Gastroesophageal sphincter (tissue), 4 donors: ENCODE measurements at regions not wholly inside any gene's neighbourhood (a gene's known extent, or its start where the extent isn't known, plus 50 kb on each side); places are given as distances from the start of the nearest gene placed in this dataset.

Experiments used
- ATAC-seq: fragments of 150-250 bp; one replicate; pipeline ENCODE4 v1.9.1; 2016; ENCODE audit warnings: mild to moderate bottlenecking, moderate library complexity
- H3K27ac ChIP-seq, 4 donors: fragments of 200-600 bp; sonication (generic) in 3 of 4; 1 replicate in 3 of 4; 2 replicates in 1 of 4; pipeline ENCODE4 v1.5.1; 2016 to 2019
- H3K27me3 ChIP-seq: fragments of 200-600 bp; sonication (generic); one replicate; pipeline ENCODE4 v1.5.1; 2019
- H3K36me3 ChIP-seq, 2 donors: fragments of 200-600 bp; sonication (generic); one replicate each; pipeline ENCODE4 v1.5.1; 2019; ENCODE audit warnings: control low read depth in 1 of 2
- H3K4me1 ChIP-seq, 3 donors: fragments of 200-600 bp; sonication (generic); 1 replicate in 2 of 3; 2 replicates in 1 of 3; pipeline ENCODE4 v1.5.1; 2016 to 2019; ENCODE audit warnings: control low read depth in 2 of 3
- H3K4me3 ChIP-seq, 2 donors: fragments of 200-600 bp; sonication (generic); one replicate each; pipeline ENCODE4 v1.5.1; 2019; ENCODE audit warnings: mild to moderate bottlenecking in 1 of 2, moderate library complexity in 1 of 2
- H3K9me3 ChIP-seq, 3 donors: fragments of 200-600 bp; sonication (generic); one replicate each; pipeline ENCODE4 v1.5.1; 2017 to 2019; ENCODE audit warnings: control low read depth in 2 of 3
- EP300 ChIP-seq: sonication (generic); formaldehyde crosslinking; IDR thresholded peaks from one replicate; pipeline ENCODE4 v1.6.1; 2017; ENCODE audit warnings: antibody characterized with exemption, mild to moderate bottlenecking
- POLR2A ChIP-seq, 2 donors: fragments of 450-650 bp; IDR thresholded peaks; one replicate each; pipeline ENCODE4 v1.6.1; 2017; ENCODE audit warnings: antibody characterized with exemption in 2 of 2, mild to moderate bottlenecking in 2 of 2, moderate library complexity in 1 of 2
- POLR2AphosphoS5 ChIP-seq: sonication (generic); formaldehyde crosslinking; IDR thresholded peaks from one replicate; pipeline ENCODE4 v1.6.1; 2017; ENCODE audit warnings: antibody characterized with exemption
- WGBS, 2 donors: methylation state at CpG; one replicate each; pipeline ENCODE4 v1.1.5; 2018; ENCODE audit warnings: low coverage in 1 of 2; 5-methylcytosine and 5-hydroxymethylcytosine counted together
- TF ChIP-seq, protein P1 (sequence below), 4 experiments: fragments of 200-600 bp in 2 of 4; fragments of 450-650 bp in 2 of 4; sonication (generic) in 1 of 4; IDR thresholded peaks; one replicate each; pipeline ENCODE4 v1.5.1; 2017 to 2019; ENCODE audit warnings: antibody characterized with exemption in 4 of 4, mild to moderate bottlenecking in 2 of 4, moderate library complexity in 2 of 4

DNA sequence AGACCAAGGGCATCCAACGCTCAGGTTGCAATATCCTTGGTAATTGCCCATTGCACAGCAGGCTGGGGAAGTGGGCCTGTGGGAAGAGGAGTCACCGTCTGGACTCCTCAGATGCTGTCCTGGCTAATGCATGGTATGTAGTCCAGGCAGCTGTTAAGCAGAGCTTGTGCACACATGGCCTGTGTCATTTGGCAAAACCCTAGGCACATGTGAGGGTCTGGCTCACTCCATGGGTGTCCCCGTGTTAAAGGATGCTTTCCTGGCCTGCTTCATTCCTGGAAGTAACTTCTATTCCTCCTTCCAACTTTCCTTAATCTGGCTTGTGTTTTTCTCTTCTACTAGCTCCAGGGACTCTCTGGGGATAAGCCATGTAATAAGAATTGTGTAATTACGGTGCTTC lies 378.0 kb upstream of the CA10 start:
- Histone ChIP-seq H3K27me3 (no peaks in the 10 kb centered on the region), H3K36me3 (no peaks in the 10 kb centered on the region), H3K4me3 (no peak overlapping the region), H3K27ac (no peak overlapping the region), H3K4me1 (no peaks in the 10 kb centered on the region), H3K9me3 (no peaks in the 10 kb centered on the region)
- peak; percentile 72 for ATAC-seq
- 33 to 58% methylated on average over 2 of the region's 4 CpGs for WGBS, 2 donors
- no peak for TF ChIP-seq EP300
- TF ChIP-seq, protein P1, sequence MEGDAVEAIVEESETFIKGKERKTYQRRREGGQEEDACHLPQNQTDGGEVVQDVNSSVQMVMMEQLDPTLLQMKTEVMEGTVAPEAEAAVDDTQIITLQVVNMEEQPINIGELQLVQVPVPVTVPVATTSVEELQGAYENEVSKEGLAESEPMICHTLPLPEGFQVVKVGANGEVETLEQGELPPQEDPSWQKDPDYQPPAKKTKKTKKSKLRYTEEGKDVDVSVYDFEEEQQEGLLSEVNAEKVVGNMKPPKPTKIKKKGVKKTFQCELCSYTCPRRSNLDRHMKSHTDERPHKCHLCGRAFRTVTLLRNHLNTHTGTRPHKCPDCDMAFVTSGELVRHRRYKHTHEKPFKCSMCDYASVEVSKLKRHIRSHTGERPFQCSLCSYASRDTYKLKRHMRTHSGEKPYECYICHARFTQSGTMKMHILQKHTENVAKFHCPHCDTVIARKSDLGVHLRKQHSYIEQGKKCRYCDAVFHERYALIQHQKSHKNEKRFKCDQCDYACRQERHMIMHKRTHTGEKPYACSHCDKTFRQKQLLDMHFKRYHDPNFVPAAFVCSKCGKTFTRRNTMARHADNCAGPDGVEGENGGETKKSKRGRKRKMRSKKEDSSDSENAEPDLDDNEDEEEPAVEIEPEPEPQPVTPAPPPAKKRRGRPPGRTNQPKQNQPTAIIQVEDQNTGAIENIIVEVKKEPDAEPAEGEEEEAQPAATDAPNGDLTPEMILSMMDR (IDR thresholded peaks at IDR 0.05), result no peak
- no peak for TF ChIP-seq POLR2A (IDR thresholded peaks at IDR 0.05)
- TF ChIP-seq POLR2AphosphoS5, result no peak

DNA sequence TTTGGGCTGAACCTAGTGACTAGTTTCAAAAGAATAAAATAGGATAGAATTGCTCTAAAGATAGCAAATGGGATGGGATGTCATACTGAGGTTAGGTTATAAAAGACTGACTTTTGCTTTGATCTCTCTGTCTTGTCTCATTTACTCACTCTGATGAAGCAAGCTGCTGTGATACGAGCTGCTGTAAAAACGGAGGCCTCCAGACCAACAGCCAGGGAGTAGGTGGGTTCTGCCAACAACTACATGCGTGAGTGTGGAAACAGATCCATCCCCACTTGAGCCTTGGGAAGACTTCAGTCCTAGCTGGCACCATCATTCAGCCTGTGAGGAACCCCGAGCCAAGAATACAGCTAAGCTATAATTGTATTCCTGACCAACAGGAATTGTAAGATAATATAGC lies 373.9 kb upstream of the CA10 start:
- Histone ChIP-seq H3K9me3 (no peaks in the 10 kb centered on the region), H3K27me3 (no peaks in the 10 kb centered on the region), H3K27ac (no peak overlapping the region), H3K4me3 (no peak overlapping the region), H3K36me3 (no peaks in the 10 kb centered on the region), H3K4me1 (no peaks in the 10 kb centered on the region)
- ATAC-seq, result no peak
- 77% methylated on average over 4 of the region's 4 CpGs; no CpG with 5 or more reads in 1 of the 2 donors for WGBS, 2 donors
- TF ChIP-seq POLR2A (IDR thresholded peaks at IDR 0.05) (no peak), POLR2AphosphoS5 (no peak)

DNA sequence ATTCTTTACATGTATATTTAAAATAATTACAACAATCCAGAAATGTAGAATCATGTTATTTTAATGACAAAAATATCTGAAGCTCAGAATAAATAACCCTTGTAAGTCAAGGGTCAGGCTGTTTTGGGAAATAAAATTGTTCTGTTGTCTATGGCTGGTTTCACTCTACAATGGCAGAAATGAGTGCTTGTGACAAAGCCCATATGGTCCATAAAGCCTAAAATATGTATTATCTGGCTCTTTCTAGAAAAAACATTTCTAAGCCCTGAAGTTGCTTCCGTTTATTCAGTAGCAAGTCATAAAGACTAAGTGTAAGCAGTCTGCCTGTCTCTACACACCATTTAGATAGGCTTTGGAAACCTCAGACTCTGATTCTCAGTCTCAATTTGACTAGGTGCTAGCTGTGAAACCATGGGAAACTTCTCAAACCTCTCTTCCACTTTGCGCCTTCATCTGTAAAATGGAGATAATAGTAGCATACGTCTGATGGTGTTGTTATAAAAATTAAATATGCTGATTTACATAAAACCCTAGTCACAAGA lies 365.7 kb upstream of the CA10 start:
- no peak for ATAC-seq
- no peaks in the 10 kb centered on the region for H3K9me3 ChIP-seq
- H3K27ac ChIP-seq, result no peak overlapping the region
- no peaks in the 10 kb centered on the region for H3K4me1 ChIP-seq
- TF ChIP-seq EP300, result no peak
- H3K27me3 ChIP-seq, result no peaks in the 10 kb centered on the region
- 66 to 76% methylated on average over 3 of the region's 3 CpGs for WGBS, 2 donors
- no peaks in the 10 kb centered on the region for H3K36me3 ChIP-seq
- no peak overlapping the region for H3K4me3 ChIP-seq

DNA sequence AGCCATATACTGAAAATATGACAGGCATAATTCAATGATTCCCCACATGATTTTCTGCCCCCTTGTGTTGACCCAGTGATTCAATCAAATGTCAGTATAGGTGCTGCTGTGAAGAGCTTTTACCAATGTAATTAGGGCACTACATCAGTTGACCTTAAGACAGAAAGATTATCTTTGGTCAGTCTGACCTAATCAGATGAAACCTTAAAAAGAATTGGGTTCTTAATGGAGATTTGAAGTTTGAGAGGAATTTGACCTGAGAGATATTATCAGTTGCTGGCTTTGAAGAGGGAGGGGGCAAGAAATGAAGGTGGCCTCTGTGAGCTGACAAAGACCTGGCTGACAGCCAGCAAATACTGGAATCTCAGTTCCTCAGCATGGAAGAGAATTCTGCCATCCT lies 358.7 kb upstream of the CA10 start:
- Histone ChIP-seq H3K36me3 (no peaks in the 10 kb centered on the region), H3K4me1 (no peaks in the 10 kb centered on the region), H3K4me3 (no peak overlapping the region), H3K9me3 (no peaks in the 10 kb centered on the region), H3K27ac (no peak overlapping the region), H3K27me3 (no peaks in the 10 kb centered on the region)
- ATAC-seq, result no peak
- TF ChIP-seq, protein P1 (IDR thresholded peaks at IDR 0.05), result no peak
- no peak for TF ChIP-seq POLR2AphosphoS5
- TF ChIP-seq EP300, result no peak
- no peak for TF ChIP-seq POLR2A (IDR thresholded peaks at IDR 0.05)

DNA sequence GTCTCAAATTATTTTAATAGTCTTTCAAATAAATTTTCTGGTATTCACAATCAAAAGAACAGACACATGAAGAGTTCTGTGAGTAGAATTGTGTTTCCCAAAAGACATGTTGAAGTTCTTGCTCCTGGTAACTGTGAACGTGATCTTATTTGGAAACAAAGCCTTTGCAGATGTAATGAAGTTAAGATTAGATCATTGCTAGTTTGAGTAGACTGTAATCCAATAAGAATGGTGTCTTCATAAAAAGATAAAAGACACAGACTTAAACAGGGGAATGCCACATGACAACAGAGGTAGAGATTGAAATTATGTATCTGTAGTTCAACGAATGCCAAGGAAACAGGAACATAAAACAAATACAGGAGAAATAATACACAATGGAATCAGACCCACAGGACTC lies 357.4 kb upstream of the CA10 start:
- TF ChIP-seq, protein P1 (IDR thresholded peaks at IDR 0.05), result no peak
- TF ChIP-seq POLR2AphosphoS5 (no peak), POLR2A (IDR thresholded peaks at IDR 0.05) (no peak), EP300 (no peak)
- peaks cover 0 to 5% (median 0%) of the 10 kb centered on the region in 3 donors for H3K9me3 ChIP-seq
- H3K27ac ChIP-seq, result no peak overlapping the region
- no peaks in the 10 kb centered on the region for H3K36me3 ChIP-seq
- H3K4me3 ChIP-seq, result no peak overlapping the region
- no peaks in the 10 kb centered on the region for H3K27me3 ChIP-seq
- 46 to 65% methylated on average over 2 of the region's 2 CpGs for WGBS, 2 donors
- no peak for ATAC-seq
- no peaks in the 10 kb centered on the region for H3K4me1 ChIP-seq

DNA sequence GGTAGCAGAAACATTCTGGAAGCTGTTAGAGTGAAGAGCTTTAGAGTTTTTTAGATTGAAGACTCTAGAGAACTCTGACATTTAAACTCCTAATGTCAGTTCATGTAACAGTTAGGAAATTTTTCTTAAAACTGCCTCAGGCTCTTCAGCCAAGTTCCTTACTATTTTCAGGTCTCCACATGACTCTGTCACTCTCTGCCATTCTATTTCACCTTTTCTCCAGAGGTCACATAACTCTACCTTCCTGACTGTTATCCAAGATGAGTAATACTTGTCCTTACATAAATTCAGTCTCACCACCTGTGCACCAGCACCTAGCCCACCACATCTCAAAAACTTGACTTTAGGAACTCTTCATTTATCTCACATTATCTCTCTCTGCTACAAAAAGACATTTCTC lies 347.1 kb upstream of the CA10 start:
- no peaks in the 10 kb centered on the region for H3K4me1 ChIP-seq
- TF ChIP-seq POLR2AphosphoS5 (no peak), EP300 (no peak), POLR2A (IDR thresholded peaks at IDR 0.05) (no peak)
- TF ChIP-seq, protein P1 (IDR thresholded peaks at IDR 0.05), result no peak
- no peak for ATAC-seq
- H3K9me3 ChIP-seq, result peaks cover 0 to 6% (median 0%) of the 10 kb centered on the region in 3 donors
- no peaks in the 10 kb centered on the region for H3K36me3 ChIP-seq
- no peak overlapping the region for H3K27ac ChIP-seq
- no peak overlapping the region for H3K4me3 ChIP-seq
- no peaks in the 10 kb centered on the region for H3K27me3 ChIP-seq
